HG03442 (cell line): ENCODE measurements at regions not wholly inside any gene's neighbourhood (a gene's known extent, or its start where the extent isn't known, plus 50 kb on each side); places are given as distances from the start of the nearest gene placed in this dataset.
"Not testable (repeated sequence)": the region's sequence is repeated elsewhere in the genome, so short reads cannot be mapped to it uniquely, and the experiment has no call there.

Experiments
- ATAC-seq: cut with Tn5 transposase; IDR thresholded peaks from one replicate; pipeline ENCODE4 v1.9.1; 2021; ENCODE audit warnings: mild to moderate bottlenecking, moderate library complexity; ENCODE audit not compliant: unreplicated experiment

GRCh38 chr4:187383181-187383580 is 612.4 kb upstream of the ZFP42 start:
- no peak for ATAC-seq

- ATAC-seq = no peak
Measured at GRCh38 chr4:187387739-187388138, 607.8 kb upstream of the ZFP42 start.

DNA sequence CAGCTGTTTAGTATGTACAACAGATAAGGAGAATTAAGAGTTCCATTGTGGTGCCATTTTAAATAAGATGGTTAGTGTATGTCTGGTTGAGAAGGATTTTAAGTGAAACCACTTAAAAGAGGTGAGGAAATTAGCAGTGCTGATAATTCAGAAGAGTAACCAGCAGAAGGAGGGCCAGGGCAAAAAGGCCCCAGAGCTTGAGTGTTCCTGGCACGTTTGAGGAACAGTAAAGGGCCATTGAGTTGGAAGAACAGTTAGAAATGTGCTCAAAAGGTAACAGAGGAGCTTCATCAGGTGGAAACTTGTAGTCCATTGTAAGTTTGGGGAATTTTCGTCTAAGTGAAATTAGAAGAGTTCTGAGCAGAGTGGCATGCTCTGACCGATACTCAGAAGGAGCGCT is 606.2 kb upstream of the ZFP42 start:
- ATAC-seq = no peak

GRCh38 chr4:187390646-187391045 is 604.9 kb upstream of the ZFP42 start:
- ATAC-seq = no peak

DNA sequence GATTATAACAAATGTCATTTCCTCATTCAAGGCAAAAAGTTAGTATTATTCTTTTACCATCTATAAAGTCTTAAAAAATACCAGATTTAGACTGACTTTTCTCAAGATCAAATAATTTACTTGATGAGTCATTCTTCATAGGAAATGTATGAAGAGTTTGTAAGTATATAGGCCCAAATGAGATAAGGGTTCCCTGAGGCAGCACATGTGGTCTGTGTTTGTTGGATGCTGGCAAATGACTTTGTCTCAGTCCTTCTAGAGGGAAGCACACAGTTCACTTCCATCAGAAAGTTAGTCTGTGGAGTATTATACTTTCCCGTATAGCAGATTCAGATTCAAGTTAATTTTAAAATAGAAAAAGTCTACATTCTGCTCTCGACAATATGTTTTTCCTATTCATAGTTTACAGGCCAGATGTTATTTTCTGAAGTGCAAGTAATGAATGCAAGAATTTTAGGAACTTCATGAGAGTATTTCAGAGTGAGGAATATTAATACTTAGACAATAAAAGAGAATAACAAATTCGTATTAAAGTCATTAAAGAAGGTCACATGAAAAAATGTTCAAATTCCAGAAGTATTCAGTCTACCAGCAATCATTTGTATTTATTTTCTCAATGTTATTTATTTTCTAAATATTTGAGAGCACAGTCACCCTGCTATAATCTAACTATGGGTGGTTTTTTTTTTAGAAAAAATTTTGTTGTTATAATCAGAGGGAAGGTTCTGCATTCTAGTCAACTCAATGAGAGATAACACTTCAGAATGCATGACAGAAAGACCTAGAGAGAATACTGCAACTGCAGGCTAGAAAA is 601.8 kb upstream of the ZFP42 start:
- no peak for ATAC-seq

DNA sequence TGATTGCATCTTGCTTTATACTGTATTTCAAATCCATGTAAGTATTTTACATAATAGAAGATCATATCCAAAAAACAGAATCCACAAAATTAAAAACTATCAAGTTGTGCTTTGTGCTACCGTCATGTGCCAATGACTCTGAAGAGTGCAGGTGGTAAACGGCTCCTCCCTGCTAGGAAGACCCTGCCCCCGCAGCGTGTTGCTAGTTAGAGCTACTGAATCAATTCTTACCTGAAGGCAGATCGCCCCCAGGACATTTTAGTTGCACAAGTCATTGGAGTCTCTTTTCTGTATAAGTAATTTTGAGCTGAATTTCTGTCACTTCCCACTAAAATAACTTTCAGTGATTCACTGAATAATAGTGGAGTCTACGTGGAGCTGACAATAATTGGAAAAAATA is 599.5 kb upstream of the ZFP42 start:
- no peak for ATAC-seq

DNA sequence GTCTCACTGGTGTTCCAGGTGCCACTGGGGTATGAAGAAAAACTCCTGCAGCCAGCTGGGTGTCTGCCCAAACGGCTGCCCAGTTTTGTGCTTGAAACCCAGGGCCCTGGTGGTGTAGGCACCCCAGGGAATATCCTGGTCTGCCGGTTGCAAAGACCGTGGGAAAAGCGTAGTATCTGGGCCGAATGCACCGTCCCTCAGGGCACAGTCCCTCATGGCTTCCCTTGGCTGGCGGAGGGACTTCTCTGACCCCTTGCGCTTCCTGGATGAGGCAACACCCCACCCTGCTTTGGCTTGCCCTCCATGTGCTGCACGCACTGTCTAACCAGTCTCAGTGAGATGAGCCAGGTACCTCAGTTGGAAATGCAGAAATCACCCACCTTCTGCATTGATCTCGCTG is 587.1 kb upstream of the ZFP42 start:
- ATAC-seq = not testable (repeated sequence)

GRCh38 chr4:187413564-187414358 is 581.8 kb upstream of the ZFP42 start:
- no peak for ATAC-seq

DNA sequence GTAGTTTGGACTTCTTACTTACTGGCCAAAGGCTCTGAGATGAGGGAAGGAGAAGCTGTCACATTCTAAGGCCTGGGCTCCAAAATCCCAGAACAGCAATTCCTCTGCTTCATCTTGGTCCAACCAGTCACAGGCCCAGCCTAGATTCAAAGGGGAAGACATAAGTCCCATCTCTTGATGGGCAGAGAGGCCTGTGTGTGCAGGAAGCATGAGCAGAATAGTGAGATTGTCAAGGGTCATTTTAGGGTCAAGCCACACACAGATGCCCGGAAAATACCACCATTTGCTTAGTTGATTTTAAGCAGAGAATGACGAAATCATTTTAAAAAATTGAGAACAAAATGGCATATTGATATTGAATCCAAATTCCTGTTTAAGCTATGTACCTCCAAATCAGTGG is 580.9 kb upstream of the ZFP42 start:
- no peak for ATAC-seq

GRCh38 chr4:187415231-187415630 is 580.3 kb upstream of the ZFP42 start:
- ATAC-seq = no peak

DNA sequence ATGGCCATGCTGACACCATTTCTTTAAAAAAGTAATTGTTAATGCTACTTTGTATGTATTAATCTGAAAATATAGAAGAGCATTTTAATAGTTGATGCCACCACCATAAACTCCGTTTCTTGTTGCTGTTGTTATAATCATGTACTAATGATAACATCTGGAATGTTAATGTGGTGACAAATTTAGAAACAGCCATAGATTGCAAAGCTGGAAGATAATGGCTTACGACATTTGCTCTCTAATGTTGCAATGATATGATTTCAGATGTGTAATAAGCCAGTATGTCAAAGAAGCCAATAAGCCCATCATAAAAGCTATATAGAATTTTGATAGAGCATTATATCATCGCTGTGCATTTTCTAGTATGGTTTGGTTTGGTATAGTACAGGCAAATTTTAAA is 579.4 kb upstream of the ZFP42 start:
- no peak for ATAC-seq

DNA sequence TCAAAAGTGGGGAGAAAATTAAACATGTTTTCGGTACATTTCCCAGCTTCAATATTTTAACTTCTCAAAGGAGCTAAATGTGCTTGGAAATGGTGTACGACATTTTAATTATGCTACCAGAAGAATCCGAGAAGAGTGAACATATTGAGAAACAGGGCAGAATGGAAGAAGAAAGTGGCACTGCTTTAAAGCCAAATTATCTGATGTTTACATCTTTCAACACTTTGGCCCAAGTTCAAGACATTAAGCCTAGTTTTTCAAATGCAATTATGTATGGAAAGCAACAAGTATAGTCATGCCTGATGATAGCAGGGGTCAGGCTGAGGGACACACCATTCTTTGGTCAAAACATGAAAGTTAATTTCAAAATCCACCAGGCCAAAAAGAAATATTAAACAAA is 577.9 kb upstream of the ZFP42 start:
- no peak for ATAC-seq

GRCh38 chr4:187422655-187423054 is 572.9 kb upstream of the ZFP42 start:
- ATAC-seq = no peak

- ATAC-seq = no peak
Measured at GRCh38 chr4:187424636-187425035, 570.9 kb upstream of the ZFP42 start.

- no peak for ATAC-seq
Measured at GRCh38 chr4:187426511-187426910, 569.1 kb upstream of the ZFP42 start.

GRCh38 chr4:187432310-187432709 is 563.3 kb upstream of the ZFP42 start:
- no peak for ATAC-seq

DNA sequence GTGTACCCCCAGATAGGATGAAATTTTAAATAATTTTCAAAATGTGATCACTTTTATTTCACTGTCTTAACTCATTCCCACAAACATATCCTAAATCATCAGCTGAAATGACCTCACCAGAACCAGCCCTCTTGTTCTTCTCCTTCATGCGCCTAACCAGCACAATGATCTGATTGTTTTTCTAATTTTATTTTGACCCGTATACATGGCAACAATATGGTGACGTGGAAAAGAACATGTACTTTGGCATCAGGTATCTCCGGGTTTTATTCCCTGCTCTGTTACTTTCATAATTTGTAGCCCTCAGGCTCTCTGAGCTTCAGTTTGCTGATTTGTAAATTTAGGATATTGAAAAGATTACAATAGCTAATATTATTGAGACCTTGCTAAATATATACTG is 562.4 kb upstream of the ZFP42 start:
- ATAC-seq = no peak

DNA sequence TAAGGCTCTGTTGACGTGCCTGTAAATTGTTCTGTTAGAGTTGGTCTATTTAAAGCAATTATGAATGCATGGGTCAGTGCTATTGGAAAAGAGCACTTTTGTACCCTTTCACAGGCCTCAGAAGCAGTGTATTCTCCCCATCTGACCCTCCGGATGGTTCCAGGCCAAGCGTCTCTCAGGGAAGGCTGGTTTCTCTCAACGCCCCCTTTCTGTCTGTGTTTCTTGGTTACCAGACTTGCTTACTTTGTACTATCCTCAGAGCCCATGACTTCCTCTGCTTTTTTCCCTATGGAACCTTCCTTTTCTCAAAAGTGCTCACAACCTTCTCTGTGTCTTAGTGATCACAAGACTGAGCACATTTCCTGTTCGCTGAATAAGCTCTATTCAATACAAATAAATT is 559.3 kb upstream of the ZFP42 start:
- ATAC-seq = no peak

DNA sequence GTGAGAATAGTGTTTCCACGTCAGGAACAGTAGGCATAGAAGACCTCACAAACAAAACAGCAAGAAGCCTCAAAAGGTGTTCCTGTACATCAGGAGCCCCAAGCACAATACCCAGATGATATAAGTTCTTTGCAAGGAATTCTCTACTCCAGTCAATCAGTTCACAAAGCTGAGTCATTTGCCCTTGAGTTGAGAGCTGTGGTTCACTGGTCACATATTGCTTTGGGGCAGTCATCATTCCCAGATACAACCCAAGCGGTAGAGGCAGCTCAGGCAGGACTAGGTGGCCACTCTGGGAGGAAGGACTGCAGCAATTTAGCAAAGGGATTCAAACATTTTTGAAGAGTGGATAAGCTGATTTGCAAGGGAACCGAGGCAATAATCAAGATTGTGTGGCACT is 551.5 kb upstream of the ZFP42 start:
- no peak for ATAC-seq

- ATAC-seq = no peak
Measured at GRCh38 chr4:187449702-187450101, 545.9 kb upstream of the ZFP42 start.

GRCh38 chr4:187451776-187452175 is 543.8 kb upstream of the ZFP42 start:
- no peak for ATAC-seq

DNA sequence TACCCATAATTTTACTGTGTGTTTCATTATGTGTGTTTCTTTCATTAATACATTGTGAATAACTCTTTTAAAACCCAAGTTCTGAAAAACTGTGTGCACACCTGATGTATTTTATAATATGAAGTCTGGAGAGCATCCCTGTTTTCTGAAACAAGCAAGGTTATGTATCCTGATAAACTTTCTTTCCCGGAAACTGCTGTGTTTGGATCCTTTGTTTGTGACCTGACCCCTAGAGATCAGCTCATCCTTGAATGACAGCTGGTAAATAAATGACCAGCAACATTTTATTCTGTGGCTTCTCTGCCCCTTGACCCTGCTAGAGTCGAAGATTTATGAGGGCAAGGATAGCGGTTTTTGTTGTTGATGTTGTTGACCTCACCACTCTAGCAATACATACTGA is 535.6 kb upstream of the ZFP42 start:
- no peak for ATAC-seq
